IMR-90 (cell line): ENCODE measurements at regions not wholly inside any gene's neighbourhood (a gene's known extent, or its start where the extent isn't known, plus 50 kb on each side); places are given as distances from the start of the nearest gene placed in this dataset.

ENCODE experiments used
- ATAC-seq: fragments of 200-7000 bp; cut with Tn5 transposase; 2 replicates; pipeline ENCODE4 v1.9.1; 2020; ENCODE audit warnings: low read depth, mild to moderate bottlenecking, moderate library complexity
- BruUV-seq: library from RNA; stranded (reverse); fragments of 400-500 nt; replicated peaks from 2 replicates; lab custom pipeline; 2021; lab: Mats Ljungman, UMichigan
- CTCF ChIA-PET: fragments of 300-600 bp; formaldehyde crosslinking; extraction: SDS; loops from one replicate; lab custom pipeline; 2021; ENCODE audit warnings: antibody characterized with exemption; lab: Yijun Ruan, JAX
- POLR2A ChIA-PET: fragments of 300-600 bp; sonication (Branson Sonifier 250); formaldehyde crosslinking; loops from one replicate; lab custom pipeline; 2022; ENCODE audit warnings: antibody characterized with exemption; ENCODE audit not compliant: unreplicated experiment; lab: Charles Lee
- DNase-seq: peaks from one replicate; pipeline ENCODE4 v3.0.0; 2013
- H2AFZ ChIP-seq: replicated peaks from 2 replicates; pipeline ENCODE3; 2013; ENCODE audit warnings: low read length, mild to moderate bottlenecking; ENCODE audit not compliant: poor library complexity
- H2AK5ac ChIP-seq: 2 replicates; pipeline ENCODE4 v1.6.1; 2013; ENCODE audit warnings: low read depth, low read length, inconsistent platforms
- H2AK9ac ChIP-seq: replicated peaks from 2 replicates; pipeline ENCODE3; 2013; ENCODE audit warnings: mild to moderate bottlenecking, low read depth, low read length, moderate library complexity; ENCODE audit not compliant: poor library complexity
- H2BK120ac ChIP-seq: 2 replicates; pipeline ENCODE4 v1.6.1; 2013; ENCODE audit warnings: low read depth, low read length, inconsistent platforms
- H2BK15ac ChIP-seq: 3 replicates; pipeline ENCODE4 v1.6.1; 2013; ENCODE audit warnings: low read depth, low read length, inconsistent platforms
- H2BK20ac ChIP-seq: 2 replicates; pipeline ENCODE4 v1.6.1; 2013; ENCODE audit warnings: low read depth, mild to moderate bottlenecking, inconsistent platforms, low read length, moderate library complexity
- H2BK5ac ChIP-seq: 2 replicates; pipeline ENCODE4 v1.6.1; 2013; ENCODE audit warnings: mild to moderate bottlenecking, low read depth, low read length, inconsistent platforms; ENCODE audit not compliant: poor library complexity, severe bottlenecking
- H3K14ac ChIP-seq: replicated peaks from 2 replicates; pipeline ENCODE4 v1.6.1; 2013; ENCODE audit warnings: low read depth, low read length, inconsistent platforms
- H3K18ac ChIP-seq: 2 replicates; pipeline ENCODE4 v1.6.1; 2013; ENCODE audit warnings: low read depth, low read length, control low read depth
- H3K23ac ChIP-seq: 2 replicates; pipeline ENCODE4 v1.6.1; 2013; ENCODE audit warnings: low read depth, low read length, inconsistent platforms
- H3K27ac ChIP-seq: 2 replicates; pipeline ENCODE4 v1.5.1; 2013; ENCODE audit warnings: mild to moderate bottlenecking, control low read depth, low read length; ENCODE audit not compliant: insufficient read depth
- H3K27me3 ChIP-seq: 2 replicates; pipeline ENCODE4 v1.6.1; 2013; ENCODE audit warnings: low read length; ENCODE audit not compliant: control insufficient read depth, insufficient read depth
- H3K36me3 ChIP-seq: 2 replicates; pipeline ENCODE4 v1.6.1; 2013; ENCODE audit warnings: low read length, mixed read lengths; ENCODE audit not compliant: control insufficient read depth, insufficient read depth
- H3K4ac ChIP-seq: 2 replicates; pipeline ENCODE4 v1.6.1; 2013; ENCODE audit warnings: low read depth, low read length, inconsistent platforms
- H3K4me1 ChIP-seq: 2 replicates; pipeline ENCODE4 v1.6.1; 2013; ENCODE audit warnings: low read length, mixed read lengths; ENCODE audit not compliant: control insufficient read depth, insufficient read depth
- H3K4me2 ChIP-seq: 2 replicates; pipeline ENCODE4 v1.6.1; 2013; ENCODE audit warnings: low read depth, mild to moderate bottlenecking, control low read depth, low read length, moderate library complexity
- H3K4me3 ChIP-seq: 2 replicates; pipeline ENCODE4 v1.5.1; 2013; ENCODE audit warnings: low read depth, mild to moderate bottlenecking, control low read depth, low read length, moderate library complexity; ENCODE audit not compliant: insufficient read depth
- H3K56ac ChIP-seq: 2 replicates; pipeline ENCODE4 v1.6.1; 2013; ENCODE audit warnings: low read length, inconsistent platforms; ENCODE audit not compliant: insufficient read depth; ENCODE audit errors: extremely low read depth
- H3K79me1 ChIP-seq, 2 experiments: 2 replicates each; pipeline ENCODE4 v1.6.1; 2013; ENCODE audit warnings: low read length in 2 of 2, inconsistent platforms in 1 of 2, low read depth in 1 of 2
- H3K9ac ChIP-seq: 2 replicates; pipeline ENCODE4 v1.6.1; 2013; ENCODE audit warnings: low read depth, low read length, control low read depth
- H3K9me1 ChIP-seq: 2 replicates; pipeline ENCODE4 v1.6.1; 2013; ENCODE audit warnings: low read length, inconsistent platforms; ENCODE audit not compliant: insufficient read depth
- H3K9me3 ChIP-seq: 2 replicates; pipeline ENCODE4 v1.6.1; 2013; ENCODE audit warnings: low read length; ENCODE audit not compliant: control insufficient read depth, insufficient read depth
- H4K20me1 ChIP-seq: 2 replicates; pipeline ENCODE4 v1.6.1; 2013; ENCODE audit warnings: low read length, inconsistent platforms; ENCODE audit not compliant: insufficient read depth
- H4K5ac ChIP-seq: 2 replicates; pipeline ENCODE4 v1.6.1; 2013; ENCODE audit warnings: mild to moderate bottlenecking, low read depth, low read length, control low read depth
- H4K8ac ChIP-seq, 2 experiments: 2 replicates each; pipeline ENCODE4 v1.6.1; 2013; ENCODE audit warnings: low read depth in 2 of 2, low read length in 2 of 2, control low read depth in 1 of 2, inconsistent platforms in 1 of 2
- H4K91ac ChIP-seq: 2 replicates; pipeline ENCODE4 v1.6.1; 2013; ENCODE audit warnings: low read depth, low read length, inconsistent platforms; ENCODE audit not compliant: insufficient read depth
- CHD1 ChIP-seq: IDR thresholded peaks from 2 replicates; pipeline ENCODE4 v1.6.1; 2012; ENCODE audit warnings: low read depth, low read length, improper control_type of control experiment
- FOS ChIP-seq: fragments of 150-350 bp; IDR thresholded peaks from 2 replicates; pipeline ENCODE4 v1.6.1; 2016; ENCODE audit warnings: low read depth, low read length
- MAZ ChIP-seq: IDR thresholded peaks from 2 replicates; pipeline ENCODE4 v1.6.1; 2012; ENCODE audit warnings: low read depth, mild to moderate bottlenecking, low read length, improper control_type of control experiment, moderate library complexity, borderline replicate concordance
- RAD21 ChIP-seq: IDR thresholded peaks from 2 replicates; pipeline ENCODE4 v1.6.1; 2012; ENCODE audit warnings: low read length, improper control_type of control experiment
- RCOR1 ChIP-seq: IDR thresholded peaks from 2 replicates; pipeline ENCODE4 v1.6.1; 2012; ENCODE audit warnings: mild to moderate bottlenecking, low read length, improper control_type of control experiment; ENCODE audit not compliant: insufficient replicate concordance
- WGBS, 2 experiments: methylation state at CpG; one replicate each; pipeline versions ENCODE4 v1.1.5 to v1.1.7; 2013; ENCODE audit warnings: missing lambda C conversion rate in 2 of 2; ENCODE audit not compliant: insufficient read length in 1 of 2; ENCODE audit errors: extremely low coverage in 2 of 2; 5-methylcytosine and 5-hydroxymethylcytosine counted together
- dilution Hi-C: fragments of 300-500 bp; cut with HindIII; formaldehyde crosslinking; loops from one replicate; pipeline ENCODE4 v1.14.3; 2018; ENCODE audit warnings: low sequenced_read_pairs; ENCODE audit not compliant: unreplicated experiment
- in situ Hi-C: fragments of 300-500 bp; cut with MboI; formaldehyde crosslinking; loops from 3 replicates; pipeline ENCODE4 v1.14.3; 2019; ENCODE audit warnings: low sequenced_read_pairs, inconsistent platforms, mixed read lengths
- intact Hi-C: fragments of 100-400 bp; cut with micrococcal nuclease; formaldehyde crosslinking; loops from 2 replicates; pipeline ENCODE4 v1.10.0; 2022

DNA sequence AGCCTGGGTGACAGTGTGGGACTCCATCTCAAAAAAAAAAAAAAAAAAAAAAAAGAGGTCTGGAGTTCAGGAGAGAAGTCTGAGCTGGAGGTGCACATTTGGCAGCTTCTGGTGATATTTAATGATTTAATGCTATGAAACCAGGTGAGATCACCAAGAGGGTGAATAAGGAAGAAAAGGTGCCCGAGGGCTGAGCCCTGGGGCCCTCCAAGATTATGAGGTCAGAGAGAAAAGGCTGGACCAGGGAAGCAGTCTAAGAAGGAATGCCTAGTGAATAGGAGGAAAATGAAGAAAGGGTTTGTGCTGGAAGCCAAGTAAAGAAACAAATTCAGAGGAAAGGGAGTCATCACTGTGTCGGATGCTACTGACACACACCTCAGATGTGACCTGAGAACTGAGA is 88.0 kb upstream of the PELI1 start:
- Histone ChIP-seq H3K18ac (no peak overlapping the region), H3K27me3 (peaks cover 14% of the 10 kb centered on the region), H3K9me1 (no peaks in the 10 kb centered on the region), H3K4me3 (no peak overlapping the region), H2BK20ac (no peak overlapping the region), H3K4ac (no peak overlapping the region), H3K56ac (no peak overlapping the region), H3K9ac (no peak overlapping the region), H4K8ac (no peak overlapping the region), H3K14ac (no peak overlapping the region), H3K79me1 (no peaks in the 10 kb centered on the region), H3K4me2 (no peak overlapping the region), H3K4me1 (no peaks in the 10 kb centered on the region), H3K23ac (no peak overlapping the region), H3K27ac (no peak overlapping the region), H4K20me1 (no peaks in the 10 kb centered on the region), H2AFZ (no peak overlapping the region), H2AK9ac (no peak overlapping the region), H3K36me3 (no peaks in the 10 kb centered on the region), H4K91ac (no peak overlapping the region), H2BK120ac (no peak overlapping the region), H4K5ac (no peak overlapping the region), H3K9me3 (no peaks in the 10 kb centered on the region), H2BK15ac (no peak overlapping the region), H2AK5ac (no peak overlapping the region), H2BK5ac (no peak overlapping the region)
- POLR2A ChIA-PET, result interaction anchor here (0.7 kb wide), 1 partner anchor 10 kb away, joined by 3 read pairs; no protein-coding TSS in a partner anchor
- DNase-seq (no peak), ATAC-seq (no peak)
- dilution Hi-C loops (no loop called here), in situ Hi-C loops (no loop called here), intact Hi-C loops (no loop called here)
- BruUV-seq, result no TSS peak
- TF ChIP-seq MAZ (no peak), CHD1 (no peak), RAD21 (no peak), RCOR1 (no peak), FOS (no peak)
- CTCF ChIA-PET, result no interaction called here
- 60% methylated on average over 1 of the region's 2 CpGs; no CpG with 5 or more reads in 1 of the 2 experiments for WGBS, 2 experiments
